ENCODE measurements at regions not wholly inside any gene's neighbourhood (a gene's known extent, or its start where the extent isn't known, plus 50 kb on each side); places are given as distances from the start of the nearest gene placed in this dataset.

DNA sequence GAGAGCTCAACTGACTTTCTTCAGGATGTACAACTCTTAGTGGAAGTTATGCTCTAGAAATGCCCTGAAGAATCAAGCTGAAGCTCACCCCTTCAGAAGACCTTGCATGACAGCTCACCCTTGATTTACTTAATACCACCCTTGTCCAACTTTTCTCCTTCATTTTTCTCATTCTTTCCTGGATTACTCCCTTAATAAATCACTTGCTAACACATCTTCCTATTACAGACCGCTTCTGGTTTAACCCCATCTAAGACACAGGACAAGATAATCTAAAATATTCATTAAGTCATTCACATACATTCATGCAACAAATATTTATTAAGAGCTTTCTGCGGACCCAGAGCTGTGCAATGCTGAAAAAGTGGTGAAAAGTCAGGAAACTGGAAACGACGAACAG is 630.7 kb upstream of the RORB start:
- no peak for TF ChIP-seq POLR2A (IDR thresholded peaks at IDR 0.05)
- TF ChIP-seq, protein P1, sequence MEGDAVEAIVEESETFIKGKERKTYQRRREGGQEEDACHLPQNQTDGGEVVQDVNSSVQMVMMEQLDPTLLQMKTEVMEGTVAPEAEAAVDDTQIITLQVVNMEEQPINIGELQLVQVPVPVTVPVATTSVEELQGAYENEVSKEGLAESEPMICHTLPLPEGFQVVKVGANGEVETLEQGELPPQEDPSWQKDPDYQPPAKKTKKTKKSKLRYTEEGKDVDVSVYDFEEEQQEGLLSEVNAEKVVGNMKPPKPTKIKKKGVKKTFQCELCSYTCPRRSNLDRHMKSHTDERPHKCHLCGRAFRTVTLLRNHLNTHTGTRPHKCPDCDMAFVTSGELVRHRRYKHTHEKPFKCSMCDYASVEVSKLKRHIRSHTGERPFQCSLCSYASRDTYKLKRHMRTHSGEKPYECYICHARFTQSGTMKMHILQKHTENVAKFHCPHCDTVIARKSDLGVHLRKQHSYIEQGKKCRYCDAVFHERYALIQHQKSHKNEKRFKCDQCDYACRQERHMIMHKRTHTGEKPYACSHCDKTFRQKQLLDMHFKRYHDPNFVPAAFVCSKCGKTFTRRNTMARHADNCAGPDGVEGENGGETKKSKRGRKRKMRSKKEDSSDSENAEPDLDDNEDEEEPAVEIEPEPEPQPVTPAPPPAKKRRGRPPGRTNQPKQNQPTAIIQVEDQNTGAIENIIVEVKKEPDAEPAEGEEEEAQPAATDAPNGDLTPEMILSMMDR (IDR thresholded peaks at IDR 0.05), result no peak

Measured in heart left ventricle (tissue), 13 donors.